Fibroblast of lung (primary cell): ENCODE measurements at regions not wholly inside any gene's neighbourhood (a gene's known extent, or its start where the extent isn't known, plus 50 kb on each side); places are given as distances from the start of the nearest gene placed in this dataset.

Experiments
- EZH2 ChIP-seq: IDR thresholded peaks from 2 replicates; pipeline ENCODE4 v1.5.1; 2012; ENCODE audit warnings: low read length, control low read depth, mild to moderate bottlenecking; ENCODE audit errors: missing control alignments
- TF ChIP-seq, protein P1 (sequence below), 2 donors: IDR thresholded peaks in 1 of 2; conservative IDR thresholded peaks in 1 of 2; 1 replicate in 1 of 2; 2 replicates in 1 of 2; pipeline ENCODE4 v1.5.1; 2011 to 2012; ENCODE audit warnings: low read length in 2 of 2, control low read depth in 1 of 2, inconsistent platforms in 1 of 2, low read depth in 1 of 2, mild to moderate bottlenecking in 1 of 2

DNA sequence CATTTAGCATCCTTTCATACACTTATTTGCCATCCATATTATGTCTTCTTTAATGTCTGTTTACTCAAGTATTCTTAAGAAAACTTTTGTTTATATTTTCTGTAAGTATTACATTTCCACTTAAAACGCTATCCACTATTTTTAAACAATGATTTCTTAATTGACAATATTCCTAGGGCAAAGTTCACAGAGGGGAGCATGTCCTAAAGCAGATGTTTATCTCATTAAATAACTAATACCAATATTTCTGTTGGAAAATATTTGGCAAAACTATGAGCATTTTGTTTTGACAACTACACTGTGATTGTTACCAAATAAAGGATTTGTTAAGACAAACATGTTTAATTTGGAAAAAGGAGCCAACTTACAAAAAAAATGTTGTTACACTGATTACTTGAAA is 643.3 kb downstream of the SLITRK5 start:
- TF ChIP-seq, protein P1, sequence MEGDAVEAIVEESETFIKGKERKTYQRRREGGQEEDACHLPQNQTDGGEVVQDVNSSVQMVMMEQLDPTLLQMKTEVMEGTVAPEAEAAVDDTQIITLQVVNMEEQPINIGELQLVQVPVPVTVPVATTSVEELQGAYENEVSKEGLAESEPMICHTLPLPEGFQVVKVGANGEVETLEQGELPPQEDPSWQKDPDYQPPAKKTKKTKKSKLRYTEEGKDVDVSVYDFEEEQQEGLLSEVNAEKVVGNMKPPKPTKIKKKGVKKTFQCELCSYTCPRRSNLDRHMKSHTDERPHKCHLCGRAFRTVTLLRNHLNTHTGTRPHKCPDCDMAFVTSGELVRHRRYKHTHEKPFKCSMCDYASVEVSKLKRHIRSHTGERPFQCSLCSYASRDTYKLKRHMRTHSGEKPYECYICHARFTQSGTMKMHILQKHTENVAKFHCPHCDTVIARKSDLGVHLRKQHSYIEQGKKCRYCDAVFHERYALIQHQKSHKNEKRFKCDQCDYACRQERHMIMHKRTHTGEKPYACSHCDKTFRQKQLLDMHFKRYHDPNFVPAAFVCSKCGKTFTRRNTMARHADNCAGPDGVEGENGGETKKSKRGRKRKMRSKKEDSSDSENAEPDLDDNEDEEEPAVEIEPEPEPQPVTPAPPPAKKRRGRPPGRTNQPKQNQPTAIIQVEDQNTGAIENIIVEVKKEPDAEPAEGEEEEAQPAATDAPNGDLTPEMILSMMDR (conservative IDR thresholded peaks at IDR 0.05 in 1 of 2, IDR thresholded peaks at IDR 0.05 in 1 of 2; ENCODE audit: low read depth in 1 of 2, low read length in 2 of 2), result no peak
- no peak for TF ChIP-seq EZH2
